ENCODE measurements at regions not wholly inside any gene's neighbourhood (a gene's known extent, or its start where the extent isn't known, plus 50 kb on each side); places are given as distances from the start of the nearest gene placed in this dataset.
A peak's percentile ranks its signal among the peaks of the same experiment; 100 is the strongest.
"Not testable (repeated sequence)": the region's sequence is repeated elsewhere in the genome, so short reads cannot be mapped to it uniquely, and the experiment has no call there.

DNA sequence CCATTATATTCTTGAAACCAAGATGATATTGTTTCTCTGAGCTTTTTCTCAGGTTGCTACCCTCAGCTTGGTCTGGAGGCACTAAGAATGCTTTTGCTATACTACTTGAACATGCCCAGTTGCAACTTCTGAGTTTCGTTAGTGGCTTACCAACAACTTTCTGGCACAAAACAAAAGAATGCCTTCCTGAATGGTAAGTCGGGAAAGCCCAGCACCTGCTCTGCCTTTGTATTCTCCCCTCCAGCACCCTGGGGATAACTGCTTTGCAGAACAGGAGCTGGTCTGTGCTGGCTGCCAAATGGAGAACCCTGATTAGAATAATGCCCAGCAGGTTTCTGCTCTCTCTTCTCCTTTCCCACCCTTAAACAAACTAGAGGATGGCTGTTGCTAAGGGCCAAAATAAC, 149.3 kb downstream of the TGFB2 start:
- no peak for DNase-seq

- no peak for DNase-seq
Measured at GRCh38 chr1:218495931-218496330, 150.8 kb downstream of the TGFB2 start.

DNA sequence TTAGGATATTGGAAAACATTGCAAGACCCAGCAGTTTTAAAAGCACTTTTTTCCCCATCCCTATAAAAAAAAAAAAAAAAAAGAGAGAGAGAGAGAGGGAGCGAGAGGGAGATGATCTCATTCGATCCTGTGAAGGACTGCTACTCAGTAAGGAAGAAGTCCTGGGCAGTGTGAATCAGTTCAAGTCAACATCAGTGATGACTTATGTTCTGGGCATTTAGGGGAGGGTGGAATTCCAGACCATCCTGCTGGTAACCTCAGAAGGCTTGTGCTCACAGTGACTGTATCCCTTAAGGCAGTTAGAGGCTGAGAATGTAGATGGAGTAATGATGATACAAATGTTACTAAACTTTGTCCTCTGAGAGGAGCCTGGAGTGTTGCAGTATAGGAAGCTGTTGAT, 151.4 kb downstream of the TGFB2 start:
- no peak for DNase-seq

GRCh38 chr1:218498056-218498938, 153.2 kb downstream of the TGFB2 start:
- DNase-seq, result no peak

DNA sequence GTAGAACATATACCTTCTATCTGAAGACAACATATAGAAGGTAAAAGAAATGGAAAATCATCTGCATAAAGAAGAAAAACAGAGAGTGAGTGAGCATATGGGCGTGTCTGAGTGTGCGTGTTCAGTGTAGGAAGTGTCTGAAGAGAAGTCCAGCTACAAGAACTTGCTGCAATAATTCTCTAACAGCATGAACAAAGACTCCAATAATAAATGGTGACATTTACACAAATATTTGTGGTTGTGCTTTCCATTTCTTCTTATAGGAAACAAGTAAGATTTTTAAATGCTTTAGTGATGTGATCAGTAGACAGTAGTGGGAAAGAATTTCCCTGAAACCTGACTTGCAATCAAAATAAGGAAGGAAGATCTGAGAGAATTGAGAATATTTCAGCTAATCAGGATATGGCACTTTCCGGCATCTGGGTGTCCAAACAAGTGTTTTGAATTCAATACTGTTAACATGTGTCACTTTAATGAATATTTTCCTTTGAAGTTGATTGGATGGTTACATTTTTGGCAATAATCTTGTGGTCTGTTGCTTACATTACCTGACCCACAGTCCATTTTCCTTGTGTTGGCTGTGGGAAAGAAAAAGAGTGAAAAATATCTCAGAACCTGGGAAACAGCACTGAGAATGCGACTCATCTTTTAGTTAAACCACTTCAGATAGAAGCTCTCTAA, 154.0 kb downstream of the TGFB2 start:
- DNase-seq, result no peak

GRCh38 chr1:218499911-218500310, 154.8 kb downstream of the TGFB2 start:
- DNase-seq, result no peak

DNA sequence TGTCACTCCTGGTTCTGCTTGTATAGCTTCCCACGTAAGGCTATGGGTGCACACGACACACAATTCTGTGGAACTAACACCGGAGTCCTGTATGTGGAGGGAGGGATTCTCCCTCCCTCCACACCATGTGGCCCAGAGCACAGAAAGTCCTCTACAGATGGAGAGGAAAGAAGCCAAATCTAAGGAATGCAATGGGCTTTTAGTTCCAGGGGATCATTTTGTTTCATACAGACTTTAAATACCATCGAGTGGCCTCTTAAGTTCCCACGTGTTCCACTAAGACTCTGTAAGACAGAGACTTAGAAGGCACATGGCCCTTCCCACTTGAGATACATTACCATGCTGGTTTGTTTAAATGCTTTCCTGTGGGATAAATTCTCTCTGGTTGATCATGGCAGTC, 156.0 kb downstream of the TGFB2 start:
- DNase-seq, result no peak

DNA sequence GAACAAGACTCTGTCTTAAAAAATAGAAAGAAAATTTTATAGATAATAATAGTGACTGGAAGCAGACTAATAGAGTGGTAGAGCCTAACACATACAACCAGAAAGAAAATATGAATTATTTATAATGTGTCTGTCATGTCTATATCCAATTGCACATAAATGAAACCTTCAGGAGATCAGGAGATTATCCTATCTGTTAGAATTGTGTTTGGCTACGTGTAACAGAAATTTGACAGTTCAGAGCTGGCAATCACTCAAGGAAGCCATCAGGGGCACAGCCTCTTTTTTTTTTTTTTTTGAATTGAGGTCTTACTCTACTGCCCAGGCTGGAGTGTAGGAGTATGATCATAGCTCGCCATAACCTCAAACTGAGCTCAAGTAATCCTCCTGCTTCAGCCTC, 157.2 kb downstream of the TGFB2 start:
- no peak for DNase-seq

- DNase-seq, result no peak
Measured at GRCh38 chr1:218503102-218503501, 158.0 kb downstream of the TGFB2 start.

GRCh38 chr1:218507355-218508002, 162.3 kb downstream of the TGFB2 start:
- no peak for DNase-seq

GRCh38 chr1:218510153-218510772, 165.1 kb downstream of the TGFB2 start:
- DNase-seq, result no peak

DNA sequence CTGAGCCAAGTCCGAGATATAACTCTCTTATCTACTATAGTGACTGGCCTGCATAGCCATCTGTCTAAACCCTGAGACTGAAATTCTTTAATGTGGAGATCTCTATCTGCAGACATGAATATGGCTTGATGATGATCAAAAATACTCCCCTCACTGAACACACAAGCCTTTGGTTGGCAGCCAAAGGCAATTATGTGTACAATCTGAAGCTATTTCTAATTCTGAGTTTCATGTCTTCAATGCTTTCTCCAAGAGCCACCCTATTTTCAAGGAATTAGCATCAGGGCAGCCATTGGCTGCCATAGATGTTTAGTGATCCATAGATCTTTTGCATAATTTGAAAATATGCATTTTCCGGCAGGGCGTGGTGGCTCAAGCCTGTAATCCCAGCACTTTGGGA, 168.2 kb downstream of the TGFB2 start:
- no peak for DNase-seq

DNA sequence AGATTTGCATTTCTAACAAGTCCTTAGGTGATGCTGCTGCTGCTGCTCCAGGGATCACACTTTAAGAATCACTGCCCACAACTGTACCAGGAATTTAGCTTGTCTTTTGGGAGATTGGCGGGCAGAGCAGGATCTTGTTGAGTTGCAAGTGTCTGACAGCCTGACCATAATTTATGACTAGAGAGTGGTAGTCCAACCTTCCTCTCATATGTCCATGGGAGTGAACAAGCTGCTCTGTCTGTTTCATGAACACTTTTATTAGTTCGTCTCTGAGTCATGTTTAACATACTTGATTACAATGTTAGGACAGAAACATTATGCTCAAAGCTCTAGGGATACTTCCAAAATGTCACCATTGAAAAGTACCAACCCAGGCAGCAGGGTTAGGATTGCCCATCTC, 169.6 kb downstream of the TGFB2 start:
- no peak for DNase-seq

GRCh38 chr1:218516526-218516925, 171.4 kb downstream of the TGFB2 start:
- no peak for DNase-seq

DNA sequence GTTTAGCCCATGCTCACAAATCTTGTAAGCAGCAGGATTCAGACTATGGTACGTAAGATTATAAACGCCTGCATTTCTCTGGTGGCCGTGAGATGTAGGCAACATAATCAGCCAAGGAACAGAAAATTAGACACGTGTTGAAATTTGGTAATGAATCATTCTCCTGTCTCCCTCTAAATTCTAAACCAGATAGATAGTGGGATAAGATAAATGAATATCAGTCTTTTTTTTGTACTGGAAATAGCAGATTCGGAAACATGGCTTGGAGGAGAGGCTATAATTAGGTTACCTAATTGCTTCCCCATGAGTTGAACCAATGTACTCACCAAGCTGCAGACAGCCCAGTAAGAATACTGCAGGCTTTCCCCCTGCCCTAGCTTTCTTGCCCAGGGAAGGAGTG, 172.3 kb downstream of the TGFB2 start:
- no peak for DNase-seq

GRCh38 chr1:218518216-218518740, 173.1 kb downstream of the TGFB2 start:
- DNase-seq, result no peak

DNA sequence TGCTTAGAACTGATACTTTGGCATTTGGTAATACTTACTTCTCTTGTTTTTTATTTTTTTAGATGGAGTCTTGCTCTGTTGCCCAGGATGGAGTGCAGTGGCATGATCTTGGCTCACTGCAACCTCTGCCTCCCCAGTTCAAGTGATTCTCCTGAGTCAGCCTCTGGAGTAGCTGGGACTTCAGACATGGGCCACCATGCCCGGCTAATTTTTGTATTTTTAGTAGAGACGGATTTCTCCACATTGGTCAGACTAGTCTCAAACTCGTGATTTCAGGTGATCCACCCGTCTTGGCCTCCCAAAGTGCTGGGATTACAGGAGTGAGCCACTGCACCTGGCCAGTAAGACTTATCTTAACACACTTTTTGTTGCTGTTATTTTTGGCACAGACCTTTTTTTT, 175.5 kb downstream of the TGFB2 start:
- DNase-seq, result not testable (repeated sequence)

DNA sequence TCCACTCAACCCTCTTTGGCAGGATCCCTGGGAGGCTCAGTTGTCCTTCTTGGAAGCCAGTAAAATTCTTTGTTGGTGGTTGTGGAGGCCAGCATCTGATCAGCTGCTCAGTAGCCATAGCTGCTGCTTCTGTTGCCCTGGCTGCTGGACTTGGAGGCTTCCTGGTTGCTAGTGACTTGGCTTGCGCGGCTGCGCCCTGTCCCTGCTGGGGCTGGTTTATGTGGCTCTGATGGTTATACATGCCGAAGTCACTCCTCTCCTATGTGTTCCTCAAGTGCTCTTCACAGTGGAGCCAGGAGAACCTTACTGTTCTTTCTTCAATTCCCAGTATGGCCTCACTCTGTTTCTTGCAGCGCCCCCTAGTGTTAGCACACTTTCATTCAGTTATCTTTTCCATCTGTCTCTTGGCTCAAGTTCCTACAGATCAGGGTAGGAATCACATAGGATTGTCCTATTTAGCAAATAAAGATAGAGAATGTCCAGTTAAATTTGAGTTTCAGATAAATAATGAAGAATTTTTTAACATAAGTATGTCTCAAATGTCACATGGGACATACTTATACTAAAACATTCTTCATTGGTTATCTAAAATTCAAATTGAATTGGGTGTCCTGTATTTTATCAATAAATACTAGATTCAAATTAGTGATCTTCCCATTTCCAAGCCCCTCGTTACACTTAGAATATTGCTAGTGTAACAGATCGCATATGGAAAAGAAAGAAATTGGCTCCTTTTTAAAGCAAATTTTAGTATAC, 176.5 kb downstream of the TGFB2 start:
- peak; percentile 41 for DNase-seq

DNA sequence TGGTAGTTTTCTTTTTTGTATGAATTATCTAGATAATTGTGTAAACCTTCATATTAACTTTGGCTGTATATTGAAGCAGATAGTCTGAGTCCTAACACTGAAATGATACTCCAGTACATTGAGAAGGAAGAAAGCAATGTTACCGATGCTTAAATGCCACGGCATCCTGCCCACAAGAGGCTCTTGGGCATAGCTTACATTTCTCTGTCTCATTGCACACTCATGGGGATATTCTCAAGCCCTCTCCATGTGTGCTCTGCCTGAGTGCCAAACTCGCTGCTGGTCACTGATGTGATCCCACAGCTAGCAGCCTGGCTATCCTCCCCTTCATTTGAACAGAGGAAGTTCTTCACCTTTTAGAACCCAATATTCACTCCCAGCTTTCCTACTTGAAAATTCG, 179.4 kb downstream of the TGFB2 start:
- DNase-seq, result no peak

DNA sequence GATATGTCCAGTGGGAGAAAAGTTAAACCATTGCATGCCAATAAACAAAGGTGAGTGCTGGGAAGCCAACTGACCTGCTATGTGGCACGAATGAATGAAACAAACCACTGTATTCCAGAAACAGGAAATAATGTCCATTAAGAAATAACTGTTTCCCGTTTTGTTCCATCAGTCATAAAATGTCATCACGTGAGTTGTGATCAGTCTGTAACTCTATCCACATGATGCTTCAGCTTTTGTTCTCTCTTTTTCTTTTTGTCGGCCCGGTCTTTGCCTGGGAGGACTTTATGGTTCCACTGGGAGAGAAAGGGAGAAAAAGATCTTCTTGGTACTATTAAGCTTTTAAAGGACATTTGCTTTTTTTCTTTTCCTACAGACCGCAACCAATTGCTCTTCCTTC, 179.9 kb downstream of the TGFB2 start:
- no peak for DNase-seq

DNA sequence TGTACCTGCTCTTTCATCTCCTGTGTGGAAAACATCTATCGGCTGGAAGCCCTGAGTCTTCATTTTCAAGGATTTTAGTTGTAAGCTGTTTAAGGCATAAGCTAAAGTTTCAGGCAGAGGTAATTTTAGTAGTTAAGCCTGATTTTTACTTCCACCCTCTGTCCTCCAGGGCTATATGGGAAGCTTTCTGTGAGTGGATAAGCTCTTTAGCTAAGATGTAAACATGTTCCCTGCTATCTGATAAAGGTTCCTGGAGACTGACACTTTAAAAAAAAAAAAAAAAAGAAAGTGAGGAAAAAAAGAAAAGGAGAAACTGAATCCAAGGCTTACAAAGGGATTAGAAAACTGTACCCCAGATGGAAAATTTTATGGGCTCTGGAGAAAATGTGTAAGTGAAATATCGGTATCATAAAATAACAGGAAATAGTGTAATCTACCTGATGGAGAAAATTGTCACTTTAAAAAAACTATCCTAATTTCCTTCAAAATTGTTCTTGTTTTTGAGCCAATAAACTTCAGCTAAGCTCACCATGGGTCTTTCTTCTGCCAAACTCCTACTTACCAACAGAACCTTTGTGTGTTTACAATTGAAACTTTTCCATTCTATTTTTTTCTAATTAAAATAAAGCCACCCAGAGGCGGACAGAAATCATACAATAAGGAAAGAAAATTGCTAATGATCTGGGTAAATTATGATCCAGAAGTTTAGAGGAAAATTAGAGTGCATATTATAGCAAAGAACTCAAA, 180.5 kb downstream of the TGFB2 start:
- no peak for DNase-seq

DNA sequence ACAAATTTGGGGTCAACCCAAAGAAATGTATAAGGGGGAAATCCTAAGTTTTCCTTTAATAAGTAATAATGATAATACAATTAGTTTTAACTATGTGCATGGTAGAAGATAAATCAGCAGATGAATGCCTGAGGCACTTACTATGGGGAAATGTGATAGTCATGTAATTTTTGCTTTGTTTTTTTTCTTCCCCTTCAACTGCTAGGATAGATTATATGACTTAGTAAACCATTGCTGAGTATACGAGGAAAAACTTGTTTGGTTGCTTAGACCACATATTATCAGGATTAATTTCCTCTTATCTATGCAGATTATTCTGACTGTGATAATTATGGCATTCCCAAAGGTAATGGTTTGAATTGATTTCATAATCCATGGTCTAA, 181.1 kb downstream of the TGFB2 start:
- DNase-seq, result no peak

Data from midbrain (tissue), 1 donor.